Endodermal cell (in vitro differentiated cells): ENCODE measurements at regions not wholly inside any gene's neighbourhood (a gene's known extent, or its start where the extent isn't known, plus 50 kb on each side); places are given as distances from the start of the nearest gene placed in this dataset.

ENCODE experiments used
- DNase-seq: peaks from one replicate; pipeline ENCODE4 v3.0.0-alpha.2; 2017
- H3K27ac ChIP-seq: 2 replicates; pipeline ENCODE4 v1.5.1; 2013; ENCODE audit warnings: mild to moderate bottlenecking, low read depth, low read length, moderate library complexity
- H3K27me3 ChIP-seq: 2 replicates; pipeline ENCODE4 v1.6.1; 2013; ENCODE audit warnings: mild to moderate bottlenecking, low read length, moderate library complexity; ENCODE audit not compliant: insufficient read depth, control insufficient read depth, poor library complexity, severe bottlenecking
- H3K36me3 ChIP-seq: 2 replicates; pipeline ENCODE4 v1.7.0; 2013; ENCODE audit warnings: mild to moderate bottlenecking, low read length, moderate library complexity; ENCODE audit not compliant: control insufficient read depth, insufficient read depth
- H3K4me1 ChIP-seq: one replicate; pipeline ENCODE4 v1.7.0; 2013; ENCODE audit warnings: low read length; ENCODE audit not compliant: control insufficient read depth, insufficient read depth
- H3K4me3 ChIP-seq: 2 replicates; pipeline ENCODE4 v1.5.1; 2013; ENCODE audit warnings: mild to moderate bottlenecking, low read length, moderate library complexity
- H3K9ac ChIP-seq: 2 replicates; pipeline ENCODE4 v1.6.1; 2013; ENCODE audit warnings: mild to moderate bottlenecking, low read length, moderate library complexity; ENCODE audit not compliant: poor library complexity, severe bottlenecking; ENCODE audit errors: extremely low read depth
- H3K9me3 ChIP-seq: 2 replicates; pipeline ENCODE4 v1.6.1; 2013; ENCODE audit warnings: mild to moderate bottlenecking, low read length, moderate library complexity; ENCODE audit not compliant: control insufficient read depth
- H3K27ac Mint-ChIP-seq: 2 replicates; pipeline ENCODE4 v1.8.0; 2020; ENCODE audit warnings: mixed read lengths
- H3K27me3 Mint-ChIP-seq: 2 replicates; pipeline ENCODE4 v1.8.0; 2021; ENCODE audit warnings: mild to moderate bottlenecking, mixed read lengths; ENCODE audit not compliant: insufficient read depth
- H3K36me3 Mint-ChIP-seq: 2 replicates; pipeline ENCODE4 v1.8.0; 2020; ENCODE audit warnings: low read depth, mixed read lengths
- H3K4me1 Mint-ChIP-seq: 2 replicates; pipeline ENCODE4 v1.8.0; 2020; ENCODE audit warnings: mixed read lengths
- H3K4me3 Mint-ChIP-seq: 2 replicates; pipeline ENCODE4 v1.8.0; 2020; ENCODE audit warnings: mild to moderate bottlenecking, moderate library complexity, mixed read lengths
- H3K9me3 Mint-ChIP-seq: 2 replicates; pipeline ENCODE4 v1.8.0; 2020; ENCODE audit warnings: mild to moderate bottlenecking, mixed read lengths
- CTCF ChIP-seq: fragments of 200-600 bp; sonication (generic); conservative IDR thresholded peaks from 2 replicates; pipeline ENCODE4 v1.5.0; 2021; ENCODE audit warnings: antibody characterized with exemption, mild to moderate bottlenecking
- WGBS, 2 experiments: methylation state at CpG; one replicate each; pipeline versions ENCODE4 v1.1.5 to v1.1.7; 2013; ENCODE audit warnings: missing lambda C conversion rate in 2 of 2, mixed read lengths in 1 of 2; ENCODE audit not compliant: insufficient coverage in 1 of 2, insufficient read length in 1 of 2; 5-methylcytosine and 5-hydroxymethylcytosine counted together

- TF ChIP-seq CTCF, result no peak
- Mint-ChIP-seq H3K27me3 (no peaks in the 10 kb centered on the region), H3K4me3 (no peak overlapping the region), H3K36me3 (no peaks in the 10 kb centered on the region), H3K9me3 (peaks cover 8% of the 10 kb centered on the region), H3K4me1 (no peaks in the 10 kb centered on the region), H3K27ac (no peak overlapping the region)
- no peak overlapping the region for H3K9ac ChIP-seq
- H3K4me1 ChIP-seq, result no peaks in the 10 kb centered on the region
- H3K9me3 ChIP-seq, result no peaks in the 10 kb centered on the region
- peak; percentile 34 for DNase-seq
- H3K27ac ChIP-seq, result no peak overlapping the region
- H3K27me3 ChIP-seq, result no peaks in the 10 kb centered on the region
- 86 to 90% methylated on average over 10 to 13 of the region's 13 CpGs for WGBS, 2 experiments
- no peaks in the 10 kb centered on the region for H3K36me3 ChIP-seq
- no peak overlapping the region for H3K4me3 ChIP-seq
Observed at GRCh38 chr22:49291169-49291568, 536.5 kb downstream of the BRD1 start.

- DNase-seq, result no peak
- no peaks in the 10 kb centered on the region for H3K9me3 ChIP-seq
Observed at GRCh38 chr22:49290711-49291110, 537.0 kb downstream of the BRD1 start.

GRCh38 chr22:49289822-49290679, 537.6 kb downstream of the BRD1 start:
- no peak overlapping the region for H3K4me3 Mint-ChIP-seq
- peak; percentile 17 for DNase-seq
- 89 to 91% methylated on average over 19 to 24 of the region's 24 CpGs for WGBS, 2 experiments
- H3K36me3 Mint-ChIP-seq, result no peaks in the 10 kb centered on the region
- Histone ChIP-seq H3K9ac (no peak overlapping the region), H3K4me3 (no peak overlapping the region), H3K9me3 (no peaks in the 10 kb centered on the region), H3K4me1 (no peaks in the 10 kb centered on the region), H3K36me3 (no peaks in the 10 kb centered on the region), H3K27me3 (no peaks in the 10 kb centered on the region), H3K27ac (no peak overlapping the region)
- H3K9me3 Mint-ChIP-seq, result peaks cover 8% of the 10 kb centered on the region
- H3K27me3 Mint-ChIP-seq, result no peaks in the 10 kb centered on the region
- H3K4me1 Mint-ChIP-seq, result no peaks in the 10 kb centered on the region
- no peak for TF ChIP-seq CTCF
- H3K27ac Mint-ChIP-seq, result no peak overlapping the region

More at GRCh38 chr22:49290711-49291110, 537.0 kb downstream of the BRD1 start:
- H3K4me1 ChIP-seq, result no peaks in the 10 kb centered on the region
- Mint-ChIP-seq H3K27ac (no peak overlapping the region), H3K4me3 (no peak overlapping the region), H3K9me3 (peaks cover 8% of the 10 kb centered on the region), H3K36me3 (no peaks in the 10 kb centered on the region), H3K27me3 (no peaks in the 10 kb centered on the region), H3K4me1 (no peaks in the 10 kb centered on the region)
- no peaks in the 10 kb centered on the region for H3K36me3 ChIP-seq
- no peak overlapping the region for H3K4me3 ChIP-seq
- H3K9ac ChIP-seq, result no peak overlapping the region
- H3K27me3 ChIP-seq, result no peaks in the 10 kb centered on the region
- 81 to 86% methylated on average over 5 to 6 of the region's 6 CpGs for WGBS, 2 experiments
- no peak for TF ChIP-seq CTCF
- no peak overlapping the region for H3K27ac ChIP-seq
